Posterior cingulate gyrus (tissue), 11 donors: ENCODE measurements at regions not wholly inside any gene's neighbourhood (a gene's known extent, or its start where the extent isn't known, plus 50 kb on each side); places are given as distances from the start of the nearest gene placed in this dataset.

ENCODE experiments used
- DNase-seq, 10 donors: peaks; one replicate each; pipeline versions ENCODE4 v3.0.0 to v3.0.0-alpha.2; 2020 to 2021; ENCODE audit warnings: mixed read lengths in 3 of 10
- intact Hi-C: fragments of 100-400 bp; cut with DNase I; formaldehyde crosslinking; loops from one replicate; pipeline ENCODE4 v1.15.1; 2023

GRCh38 chr1:29845910-29846309 lies 609.6 kb downstream of the PTPRU start:
- no peak for DNase-seq
- intact Hi-C loops, result loop anchor here (5.0 kb wide), 1 partner anchor 334 kb away; no protein-coding TSS in a partner anchor

GRCh38 chr1:29842130-29842529 lies 605.8 kb downstream of the PTPRU start:
- intact Hi-C loops, result no loop called here
- no peak for DNase-seq

GRCh38 chr1:29839726-29840125 lies 603.4 kb downstream of the PTPRU start:
- intact Hi-C loops, result no loop called here
- no peak for DNase-seq

DNA sequence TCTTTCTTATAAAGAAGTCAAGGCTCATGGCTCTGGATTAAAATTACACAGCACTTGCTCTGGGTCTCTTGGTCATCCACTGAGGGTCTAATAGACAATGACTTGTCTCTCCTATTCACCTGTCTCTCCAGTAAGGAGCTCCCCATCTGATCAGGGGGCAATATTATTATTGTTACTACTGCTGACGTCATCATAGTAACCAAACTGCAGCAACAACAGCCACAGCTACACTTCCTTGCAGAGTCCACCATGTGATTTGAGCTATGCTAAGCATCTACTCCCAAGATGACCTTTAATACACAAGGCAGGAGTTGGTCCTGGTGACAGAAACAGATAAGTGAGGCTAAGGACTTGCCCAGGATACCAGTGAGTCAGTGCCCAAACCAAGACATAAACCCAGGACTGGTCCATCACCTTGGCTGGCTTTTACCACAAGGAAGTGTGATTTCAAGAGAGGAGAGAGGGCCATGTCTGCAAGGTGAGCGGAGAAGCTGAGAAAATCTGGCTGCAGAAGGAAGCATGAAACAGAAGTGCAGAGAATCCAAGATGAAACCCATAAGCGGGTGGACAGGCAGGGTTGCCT lies 602.5 kb downstream of the PTPRU start:
- intact Hi-C loops, result no loop called here
- DNase-seq, result no peak

GRCh38 chr1:29836651-29837646 lies 600.6 kb downstream of the PTPRU start:
- DNase-seq, result no peak
- intact Hi-C loops, result no loop called here

DNA sequence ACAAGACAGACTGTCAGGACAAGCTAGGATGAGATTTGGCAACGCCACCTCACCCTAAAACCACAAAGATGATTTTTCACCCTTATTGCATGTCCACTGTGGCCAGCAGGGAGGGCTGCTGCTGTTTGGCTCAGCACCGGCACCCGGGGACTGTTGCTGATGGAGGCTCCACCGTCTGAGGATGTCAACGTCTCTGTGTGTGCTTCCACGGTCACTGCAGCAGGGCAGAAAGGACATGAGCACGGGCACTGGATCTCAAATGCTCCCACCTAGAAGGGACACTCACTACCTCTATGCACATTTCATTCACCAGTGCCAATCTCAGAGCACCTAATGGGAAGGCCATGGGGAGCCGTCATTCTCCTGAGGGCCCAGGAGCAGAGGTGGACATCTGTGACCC lies 599.6 kb downstream of the PTPRU start:
- no peak for DNase-seq
- intact Hi-C loops, result no loop called here

- no peak for DNase-seq
- intact Hi-C loops, result no loop called here
Measured at GRCh38 chr1:29835406-29835805, 599.1 kb downstream of the PTPRU start.

GRCh38 chr1:29833581-29833980 lies 597.3 kb downstream of the PTPRU start:
- intact Hi-C loops, result no loop called here
- peak in 1 of 10 donors; percentile 52 for DNase-seq

DNA sequence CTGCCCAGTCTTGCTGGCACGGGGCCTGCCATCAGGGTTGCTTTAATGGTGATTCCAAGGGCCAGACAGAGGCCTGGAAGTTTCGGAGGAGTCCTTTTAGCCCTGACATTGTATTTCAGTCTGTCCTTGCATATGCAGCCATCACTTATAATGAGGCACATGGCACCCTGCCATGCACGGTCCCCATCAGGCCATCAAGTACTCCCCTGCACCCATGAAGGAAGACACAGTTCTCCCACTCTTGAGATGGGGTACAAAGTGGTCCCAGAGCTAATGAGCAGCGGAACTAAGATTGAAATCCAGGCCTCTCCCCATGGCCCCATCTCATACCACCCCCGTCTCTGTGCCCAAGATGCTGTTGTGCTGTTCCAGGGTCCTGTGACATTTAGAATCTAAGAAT lies 596.6 kb downstream of the PTPRU start:
- intact Hi-C loops, result no loop called here
- no peak for DNase-seq

DNA sequence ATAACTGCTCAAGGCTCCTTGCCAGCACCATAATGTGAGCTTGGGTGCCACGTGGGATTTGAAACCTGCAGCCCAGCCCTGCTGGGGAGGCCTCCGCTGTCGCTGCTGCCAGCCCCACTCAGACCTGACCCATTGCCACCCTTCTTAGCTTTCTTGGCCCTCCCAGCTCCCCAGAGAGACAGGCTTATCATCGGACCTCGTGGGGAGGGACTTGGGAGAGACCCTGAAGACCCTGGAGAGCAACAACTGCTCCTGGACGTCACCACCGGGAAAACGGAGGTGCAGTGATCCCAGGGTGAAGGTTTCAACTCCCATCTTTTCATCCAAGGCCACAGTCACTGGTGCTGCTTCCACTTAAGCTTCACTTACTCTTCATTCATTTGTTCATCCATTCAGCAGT lies 596.1 kb downstream of the PTPRU start:
- DNase-seq, result peak in 1 of 10 donors; percentile 26
- intact Hi-C loops, result no loop called here

DNA sequence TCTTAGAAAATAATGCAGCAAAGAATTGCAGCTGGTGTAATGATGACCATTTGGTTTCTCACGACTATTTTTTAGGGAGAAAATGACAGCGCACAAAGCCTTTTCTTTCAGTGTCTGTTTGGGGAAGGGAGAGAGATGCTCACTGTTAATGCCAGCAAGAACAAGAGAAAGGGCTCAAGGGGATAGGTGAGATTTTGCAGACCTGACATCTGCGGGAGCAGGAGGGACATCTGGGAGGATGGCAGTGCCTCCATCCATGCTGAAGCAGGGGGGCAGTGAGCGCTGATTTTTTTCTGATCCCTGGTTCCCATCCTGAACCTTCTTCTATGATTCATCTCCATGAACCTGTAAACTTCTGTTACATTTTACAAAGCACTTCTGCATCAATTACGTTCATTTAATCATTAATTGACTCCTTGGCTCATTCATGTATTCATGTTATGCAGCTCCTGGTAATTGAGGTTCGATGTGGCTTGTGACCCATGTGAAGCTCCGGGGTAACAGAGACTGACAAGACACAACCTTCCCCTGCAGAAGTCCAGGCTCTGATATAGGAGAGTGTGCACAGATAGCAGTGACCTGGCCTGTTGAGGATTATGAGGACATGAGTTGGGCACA lies 595.3 kb downstream of the PTPRU start:
- intact Hi-C loops, result no loop called here
- DNase-seq, result peak in 1 of 10 donors; percentile 36

DNA sequence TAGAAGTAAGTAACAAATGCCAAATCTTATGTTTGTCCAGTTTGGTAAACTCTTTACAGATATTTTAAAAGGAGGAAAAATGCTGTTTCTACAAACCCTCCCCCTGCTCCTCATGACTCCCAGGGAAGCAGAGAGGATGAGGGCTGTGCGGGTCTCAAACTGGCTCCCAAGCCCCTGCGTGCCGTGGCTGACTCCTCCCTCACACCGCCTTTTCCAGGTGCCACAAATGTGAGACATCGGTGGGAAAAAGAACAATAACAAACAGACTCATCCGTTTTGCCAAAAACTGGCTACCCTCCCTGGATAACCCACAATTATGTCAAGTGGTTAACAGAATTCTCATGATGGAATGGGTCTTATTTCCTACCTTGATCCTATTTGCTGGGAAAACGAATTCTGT lies 594.6 kb downstream of the PTPRU start:
- no peak for DNase-seq
- intact Hi-C loops, result no loop called here

GRCh38 chr1:29830383-29830782 lies 594.1 kb downstream of the PTPRU start:
- intact Hi-C loops, result no loop called here

DNA sequence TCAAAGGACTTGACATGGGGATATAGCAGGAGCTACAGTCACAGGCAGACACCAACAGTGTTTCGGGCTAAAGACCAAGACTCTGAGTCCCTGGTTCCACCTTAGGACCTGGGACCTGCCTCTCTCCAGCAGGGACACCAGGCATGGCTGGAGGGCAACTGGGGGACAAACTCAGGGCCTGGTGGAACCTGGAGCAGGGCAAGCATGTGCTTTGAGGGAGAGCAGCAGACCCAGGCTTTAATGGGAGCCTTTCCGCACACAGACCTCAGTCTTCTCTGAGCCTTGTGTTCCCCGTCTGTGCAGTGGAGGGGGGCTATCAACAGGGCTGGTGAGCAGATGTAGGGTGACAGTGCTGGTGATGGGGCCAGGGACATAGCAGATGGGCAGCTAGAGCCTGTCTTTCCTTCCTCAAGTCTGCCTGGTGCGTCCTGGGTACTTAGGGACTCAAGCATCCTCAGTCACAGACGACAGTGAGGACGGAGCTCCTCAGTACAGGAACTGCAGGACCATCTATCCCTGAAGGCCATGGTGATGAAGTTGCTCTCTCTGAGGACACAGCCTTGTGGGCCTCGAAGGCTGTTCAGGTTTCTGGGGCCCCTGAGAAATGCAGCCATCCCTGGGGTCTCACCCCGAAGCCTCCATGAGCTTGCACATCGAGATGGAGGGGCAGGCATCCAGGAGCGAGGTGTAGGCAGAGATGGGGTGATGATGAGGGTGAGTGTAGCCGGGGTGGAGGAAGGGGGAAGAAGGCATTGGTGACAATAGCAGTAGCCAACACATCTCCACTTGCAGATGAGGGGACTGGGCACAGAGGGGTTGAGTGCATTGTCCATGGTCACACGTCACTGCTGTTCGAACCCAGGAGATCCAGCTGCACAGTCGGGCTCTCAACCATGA lies 593.4 kb downstream of the PTPRU start:
- intact Hi-C loops, result no loop called here
- DNase-seq, result no peak

More at GRCh38 chr1:29830383-29830782, 594.1 kb downstream of the PTPRU start:
- no peak for DNase-seq

DNA sequence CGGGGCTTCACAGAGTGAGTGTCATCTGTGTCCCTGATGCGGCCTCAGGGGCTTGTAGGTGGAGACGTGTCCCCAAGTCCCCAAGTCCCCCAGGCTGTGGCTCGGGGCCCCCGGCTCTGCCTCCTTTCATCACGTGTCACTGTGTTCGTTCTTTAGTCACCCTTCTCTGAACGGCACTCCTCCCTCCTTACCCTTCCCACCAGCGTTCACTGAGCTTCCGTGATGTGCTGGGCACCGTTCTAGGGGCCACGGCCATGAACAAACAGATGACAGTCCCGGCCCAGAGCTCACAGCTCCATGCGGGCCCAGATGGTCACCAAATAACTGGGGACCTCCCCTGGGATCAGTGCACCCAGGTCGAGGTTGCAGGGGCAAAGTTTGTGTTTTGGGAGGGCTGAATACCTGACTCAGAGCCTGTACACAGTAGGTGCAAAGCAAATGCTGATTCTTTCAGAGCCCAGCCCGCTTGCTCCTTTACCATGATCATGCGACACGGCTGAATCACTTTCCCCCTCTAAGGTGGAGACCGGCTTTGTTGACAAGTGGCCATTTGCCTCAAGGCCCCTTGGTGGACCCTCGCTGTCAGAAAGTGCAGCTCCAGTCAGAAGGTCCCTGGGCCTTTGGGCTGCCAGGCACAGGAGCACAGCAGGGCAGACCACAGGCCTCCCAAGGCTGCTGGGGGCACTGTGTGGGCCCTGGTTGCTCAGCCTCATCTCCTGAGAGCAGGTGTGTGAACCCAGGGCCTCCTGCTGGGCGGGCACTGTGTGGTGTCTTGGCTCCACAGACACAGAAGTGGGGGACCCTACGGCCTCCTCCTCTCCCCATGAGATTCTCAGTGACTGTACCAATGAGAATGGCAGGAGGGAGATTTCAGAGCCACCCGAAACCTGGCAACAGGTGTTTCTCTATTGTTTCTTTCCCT lies 592.5 kb downstream of the PTPRU start:
- DNase-seq, result no peak
- intact Hi-C loops, result no loop called here

DNA sequence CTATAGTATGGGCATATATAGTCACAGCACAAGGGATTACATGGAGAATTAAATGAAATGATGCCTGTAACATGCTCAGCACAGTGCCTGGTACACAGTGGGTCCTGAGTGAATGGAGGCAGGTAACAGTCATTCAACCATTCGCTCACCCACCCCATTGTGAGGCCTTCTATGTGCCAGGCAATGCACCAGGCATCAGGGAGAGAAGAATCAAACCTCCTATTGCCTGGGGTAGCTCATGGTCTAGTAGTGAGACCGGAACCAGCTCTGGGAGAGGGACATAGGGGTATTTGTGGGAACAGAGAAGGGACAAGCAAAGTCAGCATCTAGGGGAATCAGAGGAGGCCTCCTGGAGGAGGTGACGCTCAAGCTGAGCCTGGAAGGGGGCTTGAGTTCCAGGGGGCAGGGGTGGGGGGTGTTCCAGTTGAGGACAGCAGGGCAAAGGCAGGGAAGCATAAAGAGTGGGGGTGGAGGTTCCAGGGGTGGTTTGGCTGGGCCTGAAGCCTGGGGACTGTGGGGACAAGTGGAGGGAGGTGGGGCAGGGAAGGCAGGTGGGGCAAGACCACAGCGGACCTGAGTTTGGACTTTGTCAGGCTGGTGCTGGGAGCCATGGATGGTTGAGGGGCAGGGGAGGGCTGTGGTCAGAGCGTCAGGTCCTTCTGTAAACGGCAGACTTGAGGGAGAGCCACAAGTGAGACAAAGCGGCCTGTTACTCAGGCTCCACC lies 591.6 kb downstream of the PTPRU start:
- intact Hi-C loops, result no loop called here
- no peak for DNase-seq

DNA sequence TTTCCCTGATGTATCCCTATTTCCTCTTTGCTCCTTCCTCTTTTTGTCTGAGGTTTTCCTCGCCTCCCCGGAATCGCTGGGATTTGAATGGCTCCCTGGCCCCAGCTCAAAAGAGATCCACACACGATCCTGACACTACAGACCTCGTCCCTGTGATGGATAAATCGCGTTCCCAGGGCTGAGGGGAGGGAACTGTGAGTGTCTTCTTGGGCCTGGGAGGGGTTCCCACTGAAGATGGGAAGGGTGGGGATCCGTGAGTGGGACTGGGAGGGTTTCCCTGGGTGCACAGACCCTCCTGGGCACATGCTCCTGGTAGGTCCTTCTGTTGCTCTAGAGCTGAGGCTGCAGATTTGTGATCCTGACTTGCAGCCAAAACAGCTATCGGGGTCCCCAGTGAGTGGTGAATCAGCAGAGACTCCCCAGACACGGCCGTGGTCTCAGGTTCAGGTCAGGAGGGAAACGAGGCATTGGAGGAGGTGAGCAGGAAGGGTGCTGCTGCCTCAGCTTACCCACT lies 591.0 kb downstream of the PTPRU start:
- DNase-seq, result no peak
- intact Hi-C loops, result no loop called here

DNA sequence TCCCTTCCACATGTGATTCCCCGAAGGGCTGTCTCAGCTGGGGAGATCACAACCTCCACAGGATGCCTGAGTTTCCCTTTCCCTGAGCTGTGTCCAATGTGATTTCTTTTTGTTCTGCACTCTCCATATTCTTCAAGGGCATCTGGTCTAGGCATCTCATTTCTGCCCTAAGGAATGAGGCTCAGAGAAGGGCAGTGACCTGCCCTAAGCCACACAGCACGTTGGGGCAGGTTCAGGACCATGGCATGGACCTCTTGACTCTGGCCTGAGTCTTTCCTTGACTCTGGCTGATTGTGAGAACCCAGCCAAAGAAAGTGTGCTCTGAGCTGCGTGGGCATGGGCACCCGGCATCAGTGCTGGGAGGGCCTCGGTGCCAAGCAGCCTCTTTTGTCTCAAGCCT lies 590.3 kb downstream of the PTPRU start:
- no peak for DNase-seq
- intact Hi-C loops, result no loop called here
